ENCODE measurements at regions not wholly inside any gene's neighbourhood (a gene's known extent, or its start where the extent isn't known, plus 50 kb on each side); places are given as distances from the start of the nearest gene placed in this dataset.

DNA sequence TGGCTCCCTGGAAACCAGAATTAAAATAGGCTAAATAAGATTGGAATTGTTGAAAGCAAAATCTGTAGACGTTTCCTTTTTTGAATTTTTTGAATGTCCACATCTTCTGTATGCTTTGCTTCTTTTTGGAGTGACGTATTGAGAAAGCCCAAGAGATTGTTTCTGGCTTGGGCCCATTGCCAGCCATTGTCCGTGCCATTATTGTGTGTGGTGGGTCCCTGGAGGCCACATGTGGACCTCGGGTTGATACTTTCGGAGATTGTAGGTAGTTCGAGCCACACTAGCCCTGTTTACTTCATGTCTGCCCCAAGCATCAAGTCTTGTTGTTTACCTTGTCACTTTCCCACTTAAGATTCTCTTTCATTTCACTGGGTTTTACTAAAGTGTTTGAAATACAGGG, 106.0 kb downstream of the PALM2AKAP2 start:
- DNase-seq, result no peak

DNA sequence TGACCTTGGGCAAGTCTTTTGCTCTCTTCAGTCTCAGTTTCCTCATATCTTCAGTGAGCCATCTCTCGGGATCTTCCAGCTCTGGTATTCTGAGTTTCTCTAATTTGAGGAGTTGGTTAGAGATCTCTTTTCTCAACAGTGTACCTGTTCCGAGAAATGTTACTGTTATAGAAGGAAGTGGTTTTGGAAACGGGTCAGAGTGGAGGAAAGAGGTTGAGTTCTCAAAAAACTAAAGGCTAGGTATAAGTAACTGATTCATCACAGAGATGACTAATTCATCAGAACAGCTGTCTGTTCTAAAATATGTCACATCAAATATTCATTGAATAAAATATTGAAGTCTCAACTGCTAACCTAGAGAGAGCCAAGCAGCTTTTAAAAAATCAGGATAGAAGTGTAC, 106.6 kb downstream of the PALM2AKAP2 start:
- DNase-seq, result no peak

DNA sequence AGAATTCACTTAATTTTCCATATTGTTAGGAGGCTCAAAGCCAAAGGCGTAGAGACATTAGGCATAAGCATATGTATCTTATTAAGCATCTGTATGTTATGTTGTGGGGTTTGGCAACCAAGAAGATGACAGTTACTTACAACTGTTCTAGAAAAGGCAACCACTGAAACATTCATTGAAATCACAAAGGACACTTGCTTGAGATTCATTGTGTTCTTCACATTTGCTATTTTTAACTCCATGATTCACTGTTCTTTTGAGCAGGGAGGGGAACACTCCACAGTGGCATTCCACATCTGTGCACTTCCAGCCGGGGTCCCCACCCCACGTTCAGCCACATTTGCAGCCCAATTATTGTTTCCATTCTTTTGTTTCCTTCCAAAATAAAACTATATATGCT, 107.1 kb downstream of the PALM2AKAP2 start:
- DNase-seq, result no peak

DNA sequence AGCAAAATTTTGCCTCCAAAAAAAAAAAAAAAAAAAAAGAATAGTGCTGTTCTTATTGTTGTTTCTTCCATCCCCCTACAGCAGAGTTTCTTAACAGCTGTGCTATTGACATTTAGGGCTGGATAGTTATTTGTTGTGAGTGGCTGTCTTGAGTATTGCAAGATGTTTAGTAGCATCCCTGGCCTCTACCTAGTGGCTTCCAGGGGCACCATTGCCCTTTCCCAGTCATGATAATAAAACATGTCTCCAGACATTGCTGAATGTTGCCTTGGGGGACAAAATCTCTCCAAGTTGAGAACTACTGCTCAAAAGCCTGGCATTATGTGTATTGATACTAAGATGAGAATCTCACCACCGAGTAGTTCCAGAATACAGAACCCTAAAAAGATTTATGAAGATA, 108.7 kb downstream of the PALM2AKAP2 start:
- no peak for DNase-seq

DNA sequence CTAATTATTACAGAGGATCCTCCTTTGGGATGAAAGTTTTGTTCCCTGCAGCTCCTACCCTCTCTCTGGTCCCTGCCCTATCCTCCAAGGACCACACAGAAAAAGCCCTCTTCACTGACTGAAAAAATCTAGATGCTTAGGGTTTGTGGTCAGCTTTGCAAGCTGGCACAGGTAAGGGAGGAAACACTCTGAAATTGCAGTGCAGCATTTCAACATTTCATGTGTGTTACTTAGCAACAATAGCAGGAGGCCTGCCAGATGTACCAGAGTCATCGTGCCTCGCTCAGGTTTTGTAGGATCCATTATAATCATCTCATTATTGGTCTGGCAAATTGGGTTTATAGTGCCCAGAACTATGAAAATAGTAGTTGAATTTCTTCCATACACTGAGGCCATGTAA, 109.5 kb downstream of the PALM2AKAP2 start:
- no peak for DNase-seq

DNA sequence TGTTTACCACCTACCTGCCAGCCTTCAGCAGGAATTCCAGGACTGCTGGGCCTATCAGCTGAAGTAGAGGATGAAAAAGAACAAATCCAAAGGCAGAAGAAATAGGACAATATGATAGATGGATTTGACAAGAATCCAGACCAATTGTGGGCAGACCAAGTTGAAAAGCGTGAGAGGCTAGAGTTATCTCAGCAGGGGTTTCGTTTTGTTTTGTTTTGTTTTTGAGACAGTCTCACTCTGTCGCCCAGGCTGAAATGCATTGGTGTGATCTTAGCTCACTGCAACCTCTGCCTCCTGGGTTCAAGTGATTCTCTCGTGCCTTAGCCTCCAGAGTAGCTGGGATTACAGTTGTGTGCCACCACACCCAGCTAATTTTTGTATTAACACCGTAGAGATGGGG, 113.2 kb downstream of the PALM2AKAP2 start:
- no peak for DNase-seq

DNA sequence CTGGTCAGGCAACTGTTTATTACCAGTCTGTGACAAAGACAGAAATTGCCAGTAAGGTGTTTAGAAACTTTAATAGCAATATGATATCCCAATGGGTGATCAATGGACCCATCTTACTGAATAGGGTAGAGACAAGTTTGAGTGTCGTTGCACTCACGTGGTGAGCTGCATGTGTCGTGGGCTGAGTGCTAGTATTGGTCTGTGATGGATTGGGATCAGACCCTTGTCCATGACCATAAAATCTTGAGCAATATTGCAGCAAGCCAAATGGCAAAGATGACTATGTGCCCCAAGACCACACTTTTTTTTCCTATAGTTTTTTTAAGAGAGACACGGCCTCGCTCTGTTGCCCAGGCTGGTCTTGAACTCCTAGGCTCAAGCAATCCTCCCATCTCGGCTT, 114.5 kb downstream of the PALM2AKAP2 start:
- no peak for DNase-seq

DNA sequence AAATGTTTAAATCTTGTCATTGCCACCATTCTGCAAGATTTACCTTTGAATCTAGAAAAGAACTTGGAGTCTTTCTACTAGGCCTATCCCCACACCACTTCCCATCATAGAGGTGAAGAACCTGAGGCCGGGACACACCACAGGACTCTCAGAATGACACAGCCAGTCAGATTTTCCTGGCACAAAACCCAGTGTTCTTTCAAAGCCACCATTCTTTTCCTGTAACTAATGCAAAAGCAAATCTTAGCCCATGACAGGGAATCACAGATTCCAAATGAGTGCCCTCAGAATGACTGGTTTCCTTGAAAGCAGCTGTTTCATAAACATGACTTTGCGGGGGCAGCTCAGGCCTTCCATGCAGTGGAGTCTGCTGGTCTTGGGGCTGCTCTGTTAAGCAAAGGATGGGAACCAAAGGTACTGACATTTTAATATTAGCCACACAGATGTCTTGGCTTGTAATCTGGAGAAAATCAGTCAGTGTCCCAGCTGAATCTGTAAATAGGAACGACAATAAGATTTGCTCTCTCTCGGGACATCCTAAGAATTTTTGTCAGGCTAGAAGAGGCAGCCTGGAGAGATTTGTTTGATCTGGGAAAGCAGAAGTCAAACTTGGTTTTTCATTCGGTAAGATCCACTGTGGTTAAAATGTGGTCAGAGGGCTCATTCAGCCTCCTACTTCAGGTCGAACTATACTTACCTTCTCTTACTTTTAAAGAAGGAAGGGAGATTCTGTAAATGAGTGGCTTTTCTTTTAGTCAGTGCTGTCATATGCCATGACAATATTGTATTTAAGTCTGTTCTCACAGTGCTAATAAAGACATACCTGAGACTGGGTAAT, 115.1 kb downstream of the PALM2AKAP2 start:
- no peak for DNase-seq

DNA sequence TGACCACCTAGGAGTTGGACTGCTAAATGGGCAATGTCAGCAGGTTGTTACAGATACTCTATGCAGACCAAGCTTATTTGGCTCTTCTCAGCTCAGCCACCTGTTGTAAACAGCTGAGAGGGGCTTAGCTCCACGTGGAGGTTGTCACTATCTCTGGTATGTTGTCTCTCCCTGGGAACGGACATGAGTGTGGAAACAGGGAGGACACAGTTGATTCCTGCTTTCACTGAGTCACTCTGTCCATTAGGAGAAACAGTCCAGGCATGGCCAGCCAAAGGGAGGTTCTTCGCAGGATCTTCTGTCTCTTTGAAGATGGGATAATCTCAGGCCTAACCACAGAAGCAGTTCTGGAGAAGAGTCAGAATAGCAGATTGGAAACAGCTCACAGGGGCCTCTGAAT, 121.2 kb downstream of the PALM2AKAP2 start:
- DNase-seq, result no peak

DNA sequence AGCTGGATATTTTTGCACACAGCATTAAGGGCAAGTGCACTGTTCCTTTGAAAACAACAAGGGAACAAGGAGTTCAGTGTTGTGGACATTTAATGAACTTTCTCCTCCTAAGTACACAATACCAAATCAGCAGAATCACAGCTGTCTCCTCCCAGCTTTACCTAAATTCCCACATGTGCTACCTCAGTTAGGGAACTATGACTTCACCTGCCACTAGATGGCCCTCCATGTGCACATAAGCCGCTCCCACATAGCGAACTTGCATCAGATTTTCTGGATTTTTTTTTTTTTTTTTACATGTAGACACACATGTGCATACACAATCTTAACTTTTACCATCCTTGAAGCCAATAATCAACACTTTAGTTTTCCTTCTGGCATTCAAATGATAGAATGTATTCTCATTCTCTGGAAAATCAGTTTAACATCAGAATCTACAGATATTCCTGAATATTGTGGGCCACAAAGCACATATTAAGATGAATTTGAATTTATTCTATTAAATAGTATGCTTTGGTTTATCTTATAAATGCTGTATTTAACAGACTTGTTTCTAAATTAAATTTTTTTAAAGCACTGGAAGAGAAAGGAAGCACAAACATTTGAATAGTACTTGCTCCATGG, 123.6 kb downstream of the PALM2AKAP2 start:
- peak; percentile 41 for DNase-seq

DNA sequence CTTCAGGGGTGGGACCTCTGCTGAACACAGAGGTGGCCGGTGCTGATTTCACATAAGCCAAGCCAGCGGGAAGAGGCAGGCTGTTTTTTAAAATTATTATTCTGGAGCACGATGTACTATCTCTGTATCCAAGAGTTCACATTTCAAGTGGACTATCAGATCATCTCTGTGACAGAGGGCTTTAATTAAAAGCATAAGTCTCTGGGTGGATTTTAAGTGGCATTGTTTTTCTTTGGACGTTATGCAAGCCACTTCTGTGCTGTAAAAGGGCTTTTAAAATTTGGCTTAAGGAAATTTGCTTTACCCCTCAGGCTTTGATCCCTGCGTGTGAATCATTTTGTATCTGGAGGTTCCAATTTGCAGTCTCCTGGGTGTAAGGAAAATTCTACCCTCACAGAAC, 124.7 kb downstream of the PALM2AKAP2 start:
- DNase-seq, result no peak

DNA sequence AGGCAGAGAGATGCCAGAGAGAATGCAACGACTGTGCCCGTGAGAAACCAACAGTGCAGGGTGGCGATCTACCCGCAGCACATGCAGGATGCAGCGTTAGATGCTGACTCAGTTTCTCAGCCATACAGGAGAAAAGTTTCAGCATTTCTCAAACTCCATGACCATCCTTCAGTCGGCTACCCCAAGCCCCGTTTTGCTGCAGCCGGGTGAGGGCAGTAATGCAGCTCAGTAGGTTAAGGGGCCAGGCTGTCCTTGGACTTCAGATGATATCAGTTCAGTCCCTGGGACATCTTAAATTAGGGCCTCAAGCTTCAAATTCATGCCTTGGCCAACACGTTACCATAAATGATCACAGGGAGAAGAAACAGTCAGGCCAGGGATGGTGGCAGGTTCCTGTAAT, 125.5 kb downstream of the PALM2AKAP2 start:
- DNase-seq, result no peak

DNA sequence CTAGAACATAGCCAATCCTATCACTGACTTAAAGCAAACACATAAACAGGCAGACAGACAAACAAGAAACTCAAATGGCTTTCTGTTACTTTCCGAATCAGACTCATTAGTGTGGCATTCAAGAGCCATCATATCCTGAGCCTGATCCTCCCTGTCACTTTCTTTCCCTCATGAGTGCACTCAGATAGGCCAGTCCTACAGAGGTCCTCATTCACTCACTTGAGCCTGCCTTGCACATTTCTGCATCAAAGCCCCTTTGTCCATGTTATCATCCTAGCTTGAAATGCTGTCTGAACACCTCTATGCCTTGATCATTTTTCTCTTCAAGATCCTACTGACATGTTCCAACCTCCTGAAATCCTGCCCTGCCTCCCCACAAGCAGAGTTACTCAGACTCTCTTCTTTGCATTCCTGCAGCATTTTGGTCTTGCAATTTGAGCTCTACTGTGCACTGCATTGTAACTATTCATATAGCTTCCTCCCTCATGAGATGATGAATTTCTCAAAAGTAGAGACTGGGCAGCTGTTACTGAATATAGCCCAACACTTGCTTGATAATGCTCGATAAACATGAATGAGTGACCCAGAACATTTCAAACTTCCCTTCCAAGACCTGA, 126.9 kb downstream of the PALM2AKAP2 start:
- DNase-seq, result no peak

DNA sequence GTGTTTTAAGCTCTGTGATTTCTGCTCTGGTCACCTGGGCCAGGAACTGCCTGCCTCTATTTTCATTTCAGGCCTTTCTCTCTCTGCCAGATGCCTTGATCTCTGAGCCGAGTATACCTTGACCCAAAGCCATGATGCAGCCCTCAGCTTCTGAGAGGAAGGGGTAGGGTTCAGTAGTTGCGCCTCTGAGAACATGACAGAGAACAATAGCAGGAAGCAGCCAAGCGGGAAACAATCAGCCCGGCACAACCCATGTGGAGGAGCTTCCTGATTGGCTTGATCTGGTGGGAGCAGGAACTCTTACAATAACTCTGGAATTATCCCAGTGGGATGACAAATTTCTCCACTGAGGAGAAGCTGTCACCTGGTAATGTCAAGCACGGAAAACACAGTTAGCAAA, 127.4 kb downstream of the PALM2AKAP2 start:
- DNase-seq, result no peak

DNA sequence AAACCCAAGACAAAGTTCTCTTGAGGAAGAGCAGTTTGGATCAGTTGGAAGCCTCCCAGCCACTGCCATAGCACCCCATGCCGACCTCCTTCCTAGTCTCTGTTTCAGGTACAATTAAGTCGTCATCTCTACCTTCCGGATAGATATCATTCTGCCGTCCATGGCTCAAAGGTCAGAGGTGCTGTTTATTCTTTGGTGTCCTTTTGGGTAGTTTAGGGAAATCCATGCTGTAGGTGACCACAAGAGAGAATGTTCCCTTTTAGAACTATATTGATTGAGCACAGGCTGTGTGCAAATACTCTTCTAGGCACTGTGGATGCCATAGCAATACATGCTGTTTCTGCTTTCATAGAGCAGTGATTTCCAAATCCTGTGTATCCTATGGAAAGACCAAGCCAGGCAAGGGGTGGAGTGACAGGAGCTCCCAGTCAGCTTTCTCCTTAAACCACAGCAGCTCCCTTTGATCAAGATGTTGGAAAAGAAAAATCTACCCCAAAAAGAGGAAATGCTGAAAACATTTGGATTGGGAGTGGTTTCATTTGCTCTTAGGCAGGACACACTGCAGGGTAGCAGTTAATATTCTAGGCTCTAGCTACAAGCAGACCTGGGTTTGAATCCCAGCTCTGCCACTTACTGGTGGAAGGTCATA, 127.9 kb downstream of the PALM2AKAP2 start:
- DNase-seq, result no peak

DNA sequence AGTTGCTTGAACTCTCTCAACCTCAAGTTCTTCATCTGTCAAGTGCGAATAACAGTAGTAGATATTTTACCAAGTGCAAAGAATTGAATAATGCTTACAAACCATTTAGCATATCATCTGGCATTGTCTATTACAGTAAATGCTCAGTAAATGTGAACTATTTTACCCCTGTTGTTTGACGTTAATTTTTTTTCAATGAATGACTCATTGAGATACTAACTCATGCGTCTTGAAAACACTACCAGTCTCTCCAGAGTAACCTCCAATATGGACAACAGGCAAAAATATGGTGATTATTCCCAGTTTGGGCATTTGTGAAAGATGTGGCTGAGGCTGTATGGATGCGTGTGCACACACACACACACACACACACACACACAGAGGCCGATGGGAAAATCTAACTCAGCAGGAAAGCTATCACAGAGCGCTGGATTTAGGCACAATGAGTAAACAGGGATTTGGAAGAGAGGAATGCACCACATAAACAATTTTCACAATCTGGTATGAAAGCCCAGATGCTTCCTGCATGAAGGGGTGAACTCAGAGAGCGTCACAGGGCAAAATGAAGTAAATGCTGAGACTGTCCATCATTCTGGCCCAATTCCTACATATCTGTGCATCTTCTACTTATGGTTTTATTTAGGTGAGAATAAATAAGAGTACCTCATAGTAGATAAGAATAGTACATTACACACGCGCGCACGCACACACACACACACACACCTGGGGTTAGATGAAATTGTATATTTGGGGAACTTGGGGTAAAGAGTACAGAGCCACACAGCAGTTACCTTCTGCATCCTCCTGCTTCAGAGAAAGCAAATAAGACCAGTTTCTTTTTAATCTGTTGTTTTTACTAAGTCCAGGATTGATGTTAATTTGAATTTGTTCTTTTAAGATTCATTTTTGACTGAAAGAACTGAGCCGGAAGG, 128.7 kb downstream of the PALM2AKAP2 start:
- no peak for DNase-seq

DNA sequence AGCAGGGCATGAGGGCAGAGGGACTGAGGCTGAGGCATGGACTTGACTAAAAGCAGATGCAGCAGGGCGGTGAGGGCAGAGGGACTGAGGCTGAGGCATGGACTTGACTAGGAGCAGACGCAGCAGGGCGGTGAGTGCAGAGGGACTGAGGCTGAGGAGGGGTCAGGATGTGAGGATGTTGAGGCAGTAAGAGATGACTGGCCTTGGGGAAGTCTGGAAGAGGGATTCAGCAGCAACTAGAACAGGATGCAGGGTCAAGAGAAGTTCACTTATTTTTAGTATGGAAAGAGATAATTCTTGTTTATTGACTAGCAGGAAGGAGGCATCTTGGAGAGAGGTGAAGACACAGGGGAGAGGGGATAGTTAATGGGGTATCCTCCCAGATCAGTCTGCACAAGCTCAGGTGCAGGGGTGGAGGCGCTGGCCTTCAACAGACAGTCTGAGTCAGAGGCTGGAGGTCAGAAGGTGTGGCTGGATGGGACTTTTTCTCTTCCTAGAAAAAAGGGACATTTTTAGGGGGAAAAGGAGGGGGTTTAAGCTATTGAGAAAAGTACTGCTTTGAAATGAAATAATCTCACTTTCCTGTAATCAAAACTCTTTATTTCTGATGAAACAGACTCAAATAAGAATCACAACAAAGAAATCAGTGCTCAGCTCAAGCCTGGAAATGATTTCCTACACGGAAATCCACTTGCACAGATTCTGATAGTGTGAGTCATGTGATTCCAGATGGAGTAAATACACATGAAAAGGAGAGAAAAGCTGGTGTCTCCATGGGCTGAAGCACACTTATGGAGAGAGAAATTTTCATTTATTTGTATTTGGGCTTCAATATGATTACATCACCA, 130.9 kb downstream of the PALM2AKAP2 start:
- DNase-seq, result no peak

DNA sequence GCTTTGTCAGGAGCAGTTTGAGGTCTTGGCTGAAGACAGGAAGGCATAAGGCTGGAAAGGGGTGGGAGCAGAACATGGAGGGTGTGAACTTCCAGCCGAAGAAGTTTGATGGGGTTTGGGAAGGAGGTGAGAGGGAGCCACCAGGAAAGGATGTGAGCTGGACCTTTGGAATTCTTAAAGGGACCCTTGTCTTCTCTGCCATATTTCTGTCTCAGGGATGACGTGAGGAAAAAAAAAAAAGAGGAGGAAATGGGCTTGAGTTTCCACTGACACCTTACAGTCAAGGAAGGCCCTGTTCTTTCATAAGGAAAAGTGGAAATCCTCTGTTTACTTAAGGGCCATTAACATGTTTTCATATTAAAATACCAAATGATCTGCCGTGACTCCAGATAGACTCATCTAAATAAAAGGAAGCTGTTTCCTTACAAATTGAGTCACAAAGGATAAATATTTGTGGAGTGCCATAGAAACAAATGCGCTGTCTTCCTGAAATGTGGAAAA, 132.1 kb downstream of the PALM2AKAP2 start:
- DNase-seq, result no peak

DNA sequence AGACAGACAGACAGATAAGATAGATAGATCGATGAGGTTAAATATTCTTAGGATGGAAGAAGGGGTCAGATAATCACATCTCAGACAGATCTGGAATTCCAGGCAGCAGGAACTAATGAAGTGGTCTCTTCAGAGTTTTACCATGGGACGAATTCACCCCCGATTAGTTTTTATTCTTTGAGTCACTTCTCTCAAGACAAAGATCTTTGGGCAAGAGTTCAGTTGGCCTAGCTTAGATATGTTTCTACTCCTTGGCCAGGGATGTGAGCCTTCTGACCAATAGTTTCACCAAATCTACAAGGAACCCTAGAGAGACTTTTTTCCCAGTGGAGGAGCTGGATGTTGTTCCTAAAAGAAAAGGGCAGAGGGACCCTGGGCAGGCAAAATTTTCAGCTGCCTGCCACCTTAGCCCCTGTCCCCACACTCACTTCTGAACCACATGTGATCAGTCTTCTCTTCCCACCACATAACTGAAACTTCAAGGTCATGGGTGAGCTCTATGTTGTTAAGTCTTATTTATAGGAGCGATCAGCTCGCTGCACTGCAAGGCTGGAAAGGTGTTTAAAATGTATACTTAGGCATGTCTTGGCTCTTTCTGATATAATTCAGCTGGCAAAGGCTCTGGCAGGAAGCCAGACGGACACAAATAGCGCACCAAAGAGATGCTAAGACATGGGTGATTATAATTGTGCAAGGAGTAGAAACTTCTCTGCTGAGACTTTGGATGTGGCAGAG, 132.9 kb downstream of the PALM2AKAP2 start:
- DNase-seq, result no peak

DNA sequence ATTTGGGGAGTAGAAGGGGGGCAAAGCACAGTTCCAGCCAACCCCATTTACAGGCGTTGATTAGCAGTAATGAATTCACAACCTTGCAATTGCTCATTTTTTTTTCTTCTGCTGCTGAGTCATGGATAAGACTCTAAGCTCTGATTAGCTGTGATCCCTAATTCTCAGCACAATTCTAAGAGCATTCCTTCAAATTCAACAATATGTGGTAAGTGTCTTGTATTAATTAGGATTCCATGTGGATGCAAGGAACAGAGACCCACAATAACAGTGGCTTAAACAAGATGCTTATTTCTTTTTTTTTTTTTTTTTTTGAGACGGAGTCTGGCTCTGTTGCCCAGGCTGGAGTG, 133.4 kb downstream of the PALM2AKAP2 start:
- DNase-seq, result no peak
